Esophagus squamous epithelium (tissue), 5 donors: ENCODE measurements at regions not wholly inside any gene's neighbourhood (a gene's known extent, or its start where the extent isn't known, plus 50 kb on each side); places are given as distances from the start of the nearest gene placed in this dataset.
A peak's percentile ranks its signal among the peaks of the same experiment; 100 is the strongest.

ENCODE experiments used
- DNase-seq: peaks from one replicate; lab custom pipeline; 2025; lab: John Stamatoyannopoulos, UW
- H3K27ac ChIP-seq, 4 donors: fragments of 200-600 bp; sonication (generic); one replicate each; pipeline ENCODE4 v1.5.1; 2016 to 2019; ENCODE audit warnings: mild to moderate bottlenecking in 1 of 4
- H3K27me3 ChIP-seq, 4 donors: fragments of 200-600 bp; sonication (generic); 1 replicate in 3 of 4; 2 replicates in 1 of 4; pipeline versions ENCODE4 v1.5.1 to v1.6.0; 2017 to 2021; ENCODE audit warnings: antibody characterized with exemption in 1 of 4
- H3K36me3 ChIP-seq, 3 donors: fragments of 200-600 bp; sonication (generic); one replicate each; pipeline ENCODE4 v1.5.1; 2016 to 2019
- H3K4me1 ChIP-seq, 3 donors: fragments of 200-600 bp; sonication (generic); one replicate each; pipeline ENCODE4 v1.5.1; 2017 to 2019
- H3K4me3 ChIP-seq, 4 donors: fragments of 200-600 bp; sonication (generic); 1 replicate in 3 of 4; 2 replicates in 1 of 4; pipeline ENCODE4 v1.5.1; 2016 to 2019; ENCODE audit warnings: mild to moderate bottlenecking in 2 of 4, moderate library complexity in 1 of 4
- H3K9me3 ChIP-seq, 3 donors: fragments of 200-600 bp; sonication (generic); one replicate each; pipeline ENCODE4 v1.5.1; 2016 to 2019
- POLR2A ChIP-seq, 4 donors: fragments of 450-650 bp; IDR thresholded peaks; one replicate each; pipeline ENCODE4 v1.6.1; 2017; ENCODE audit warnings: antibody characterized with exemption in 4 of 4, mild to moderate bottlenecking in 4 of 4, moderate library complexity in 3 of 4
- WGBS, 2 donors: methylation state at CpG; one replicate each; pipeline ENCODE4 v1.1.5; 2018; 5-methylcytosine and 5-hydroxymethylcytosine counted together
- intact Hi-C: fragments of 100-400 bp; cut with DNase I; formaldehyde crosslinking; loops from one replicate; pipeline ENCODE4 v1.15.0; 2022
- TF ChIP-seq, protein P1 (sequence below), 6 experiments: fragments of 450-650 bp in 4 of 6; fragments of 200-600 bp in 2 of 6; sonication (generic) in 2 of 6; IDR thresholded peaks; one replicate each; pipeline ENCODE4 v1.5.1; 2016 to 2019; ENCODE audit warnings: antibody characterized with exemption in 6 of 6, mild to moderate bottlenecking in 4 of 6, moderate library complexity in 4 of 6
- donor health status: DM: yes; HTN: yes; CAD: no.

DNA sequence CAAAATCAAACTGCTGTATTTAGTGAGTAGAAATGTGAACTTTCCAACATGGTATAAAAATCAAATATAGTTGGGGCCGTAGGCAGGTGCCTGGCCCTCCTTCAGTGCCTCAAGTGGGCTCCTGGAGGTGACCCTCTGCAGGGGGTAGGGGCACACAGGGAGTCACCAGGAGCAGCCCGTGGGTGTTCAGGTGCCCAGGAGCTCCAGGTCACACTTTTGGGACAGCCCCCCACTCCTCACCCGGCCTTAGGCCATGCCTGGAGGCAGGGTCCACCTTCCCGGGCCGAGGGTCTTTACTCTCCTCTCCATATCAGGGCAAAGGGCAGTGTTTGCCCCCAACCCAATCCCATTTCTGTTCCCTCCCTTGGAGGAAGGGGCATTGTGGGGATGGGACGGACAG, 108.0 kb upstream of the MTAP start:
- no peak overlapping the region for H3K27ac ChIP-seq
- H3K36me3 ChIP-seq, result no peaks in the 10 kb centered on the region
- no peak for TF ChIP-seq POLR2A (IDR thresholded peaks at IDR 0.05)
- TF ChIP-seq, protein P1, sequence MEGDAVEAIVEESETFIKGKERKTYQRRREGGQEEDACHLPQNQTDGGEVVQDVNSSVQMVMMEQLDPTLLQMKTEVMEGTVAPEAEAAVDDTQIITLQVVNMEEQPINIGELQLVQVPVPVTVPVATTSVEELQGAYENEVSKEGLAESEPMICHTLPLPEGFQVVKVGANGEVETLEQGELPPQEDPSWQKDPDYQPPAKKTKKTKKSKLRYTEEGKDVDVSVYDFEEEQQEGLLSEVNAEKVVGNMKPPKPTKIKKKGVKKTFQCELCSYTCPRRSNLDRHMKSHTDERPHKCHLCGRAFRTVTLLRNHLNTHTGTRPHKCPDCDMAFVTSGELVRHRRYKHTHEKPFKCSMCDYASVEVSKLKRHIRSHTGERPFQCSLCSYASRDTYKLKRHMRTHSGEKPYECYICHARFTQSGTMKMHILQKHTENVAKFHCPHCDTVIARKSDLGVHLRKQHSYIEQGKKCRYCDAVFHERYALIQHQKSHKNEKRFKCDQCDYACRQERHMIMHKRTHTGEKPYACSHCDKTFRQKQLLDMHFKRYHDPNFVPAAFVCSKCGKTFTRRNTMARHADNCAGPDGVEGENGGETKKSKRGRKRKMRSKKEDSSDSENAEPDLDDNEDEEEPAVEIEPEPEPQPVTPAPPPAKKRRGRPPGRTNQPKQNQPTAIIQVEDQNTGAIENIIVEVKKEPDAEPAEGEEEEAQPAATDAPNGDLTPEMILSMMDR (IDR thresholded peaks at IDR 0.05), result no peak
- peaks cover 0 to 7% (median 3%) of the 10 kb centered on the region in 3 donors for H3K4me1 ChIP-seq
- intact Hi-C loops, result loop anchor here (10.0 kb wide), 1 partner anchor 80 kb away; no protein-coding TSS in a partner anchor
- peaks cover 0 to 11% (median 4%) of the 10 kb centered on the region in 3 donors for H3K9me3 ChIP-seq
- no peaks in the 10 kb centered on the region for H3K27me3 ChIP-seq
- WGBS, 2 donors, result 77 to 78% methylated on average over 3 to 4 of the region's 6 CpGs
- no peak for DNase-seq
- H3K4me3 ChIP-seq, result no peak overlapping the region

DNA sequence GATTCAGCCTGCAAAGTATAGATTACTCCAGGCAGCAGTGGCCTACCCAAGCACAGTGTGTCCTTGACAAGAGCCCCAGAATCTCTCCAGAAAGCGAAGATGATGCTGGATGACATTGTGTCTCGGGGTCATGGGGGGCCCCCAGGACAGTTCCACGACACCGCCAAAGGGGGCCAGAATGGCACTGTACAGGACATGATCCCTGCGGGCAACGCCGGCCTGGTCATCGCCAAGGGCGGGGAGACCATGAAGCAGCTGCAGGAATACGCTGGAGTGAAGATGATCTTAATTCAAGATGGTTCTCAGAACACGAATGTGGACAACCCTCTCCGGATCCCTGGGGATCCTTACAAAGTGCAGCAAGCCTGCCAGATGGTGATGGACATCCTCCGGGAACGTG, 107.0 kb upstream of the MTAP start:
- TF ChIP-seq POLR2A (IDR thresholded peaks at IDR 0.05), result no peak
- TF ChIP-seq, protein P1 (IDR thresholded peaks at IDR 0.05), result no peak
- WGBS, 2 donors, result 98% methylated on average over 7 to 11 of the region's 14 CpGs
- no peaks in the 10 kb centered on the region for H3K27me3 ChIP-seq
- H3K4me3 ChIP-seq, result no peak overlapping the region
- H3K4me1 ChIP-seq, result peaks cover 0 to 2% (median 0%) of the 10 kb centered on the region in 3 donors
- intact Hi-C loops, result loop anchor here (10.0 kb wide), 1 partner anchor 79 kb away; no protein-coding TSS in a partner anchor
- no peak for DNase-seq
- no peak overlapping the region for H3K27ac ChIP-seq
- no peaks in the 10 kb centered on the region for H3K36me3 ChIP-seq
- peaks cover 0 to 11% (median 4%) of the 10 kb centered on the region in 3 donors for H3K9me3 ChIP-seq

DNA sequence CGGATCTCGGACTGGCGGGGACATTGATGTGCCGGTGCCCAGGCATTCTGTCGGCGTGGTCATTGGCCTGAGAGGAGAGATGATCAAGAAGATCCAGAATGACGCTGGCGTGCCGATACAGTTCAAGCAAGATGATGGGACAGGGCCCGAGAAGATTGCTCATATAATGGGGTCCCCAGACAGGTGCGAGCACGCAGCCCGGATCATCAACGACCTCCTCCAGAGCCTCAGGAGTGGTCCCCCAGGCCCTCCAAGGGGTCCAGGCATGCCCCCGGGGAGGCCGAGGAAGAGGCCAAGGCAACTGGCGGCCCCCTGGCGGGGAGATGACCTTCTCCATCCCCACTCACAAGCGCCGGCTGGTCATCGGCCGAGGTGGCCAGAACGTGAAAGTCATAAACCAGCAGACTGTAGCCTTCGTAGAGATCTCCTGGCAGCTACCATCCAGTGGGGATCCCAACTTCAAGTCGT, 106.5 kb upstream of the MTAP start:
- no peaks in the 10 kb centered on the region for H3K27me3 ChIP-seq
- H3K9me3 ChIP-seq, result peaks cover 0 to 11% (median 4%) of the 10 kb centered on the region in 3 donors
- WGBS, 2 donors, result 95 to 100% methylated on average over 6 to 10 of the region's 25 CpGs
- no peak overlapping the region for H3K27ac ChIP-seq
- H3K4me3 ChIP-seq, result no peak overlapping the region
- H3K4me1 ChIP-seq, result no peaks in the 10 kb centered on the region
- TF ChIP-seq, protein P1 (IDR thresholded peaks at IDR 0.05), result no peak
- TF ChIP-seq POLR2A (IDR thresholded peaks at IDR 0.05), result no peak
- intact Hi-C loops, result loop anchor here (10.0 kb wide), 1 partner anchor 79 kb away; no protein-coding TSS in a partner anchor
- no peaks in the 10 kb centered on the region for H3K36me3 ChIP-seq
- DNase-seq, result no peak

DNA sequence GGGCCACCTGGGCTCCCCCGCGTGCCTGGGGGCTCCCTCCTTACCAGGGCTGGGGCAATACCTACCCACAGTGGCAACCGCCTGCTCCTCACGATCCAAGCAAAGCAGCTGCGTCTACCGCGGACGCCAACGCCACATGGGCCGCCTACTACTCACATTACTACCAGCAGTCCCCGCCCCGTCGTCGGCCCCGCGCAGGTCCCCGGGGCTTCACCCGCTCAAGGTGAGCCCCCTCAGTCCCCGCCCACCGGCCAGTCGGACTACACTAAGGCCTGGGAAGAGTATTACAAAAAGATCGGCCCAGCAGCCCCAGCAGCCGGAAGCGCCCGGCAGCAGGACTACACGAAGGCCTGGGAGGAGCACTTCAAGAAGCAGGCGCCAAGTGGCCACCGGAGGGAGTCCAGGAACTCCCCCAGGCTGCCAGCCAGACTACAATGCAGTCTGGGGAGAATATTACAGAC, 106.0 kb upstream of the MTAP start:
- WGBS, 2 donors, result 50% methylated on average over 9 of the region's 28 CpGs; no CpG with 5 or more reads in 1 of the 2 donors
- no peaks in the 10 kb centered on the region for H3K36me3 ChIP-seq
- intact Hi-C loops, result loop anchor here (10.0 kb wide), 1 partner anchor 78 kb away; no protein-coding TSS in a partner anchor

DNA sequence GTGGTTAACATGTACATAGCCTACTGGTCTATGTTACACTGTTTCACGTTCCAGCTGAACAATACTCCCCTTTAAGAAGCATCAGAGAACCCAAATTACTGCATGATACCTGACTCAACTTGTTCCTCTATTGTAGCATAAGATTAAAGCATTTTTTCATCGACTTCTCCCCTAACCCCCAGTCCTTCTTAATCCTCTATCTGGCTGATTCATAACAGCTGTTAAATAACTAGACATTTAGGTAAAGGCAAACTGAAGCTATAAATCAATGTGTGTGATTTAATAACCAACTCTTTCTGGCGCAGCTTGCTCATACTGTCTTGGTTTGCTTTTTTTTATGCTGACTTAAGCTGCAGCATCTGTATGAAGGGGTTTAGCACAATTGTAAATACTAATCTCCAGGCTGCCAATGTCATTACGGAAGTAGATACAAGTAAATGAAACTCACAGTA, 94.2 kb upstream of the MTAP start:
- 23 to 31% methylated on average over 4 of the region's 4 CpGs for WGBS, 2 donors
- H3K27ac ChIP-seq, result peak overlapping the region in 2 of 4 donors; percentile 29
- TF ChIP-seq, protein P1 (IDR thresholded peaks at IDR 0.05), result no peak
- no peak for TF ChIP-seq POLR2A (IDR thresholded peaks at IDR 0.05)
- no peaks in the 10 kb centered on the region for H3K27me3 ChIP-seq
- H3K9me3 ChIP-seq, result no peaks in the 10 kb centered on the region
- DNase-seq, result no peak
- H3K4me1 ChIP-seq, result peaks cover 0 to 53% (median 7%) of the 10 kb centered on the region in 3 donors
- intact Hi-C loops, result no loop called here
- H3K36me3 ChIP-seq, result no peaks in the 10 kb centered on the region
- no peak overlapping the region for H3K4me3 ChIP-seq

More for the DNA sequence above, 106.0 kb upstream of the MTAP start:
- DNase-seq, result no peak
- H3K9me3 ChIP-seq, result peaks cover 0 to 11% (median 4%) of the 10 kb centered on the region in 3 donors
- H3K4me3 ChIP-seq, result no peak overlapping the region
- H3K27me3 ChIP-seq, result no peaks in the 10 kb centered on the region
- no peak for TF ChIP-seq POLR2A (IDR thresholded peaks at IDR 0.05)
- TF ChIP-seq, protein P1 (IDR thresholded peaks at IDR 0.05), result no peak
- H3K4me1 ChIP-seq, result no peaks in the 10 kb centered on the region
- H3K27ac ChIP-seq, result no peak overlapping the region
